Neural cell (in vitro differentiated cells): ENCODE measurements at regions not wholly inside any gene's neighbourhood (a gene's known extent, or its start where the extent isn't known, plus 50 kb on each side); places are given as distances from the start of the nearest gene placed in this dataset.

Experiments
- H2AFZ ChIP-seq: fragments of 200-600, 300-800 bp; sonication (generic), shearing (Covaris generic); 2 replicates; pipeline ENCODE4 v1.6.0; 2014; ENCODE audit warnings: low read depth, mild to moderate bottlenecking, antibody characterized with exemption, low read length, moderate library complexity
- H3F3A ChIP-seq: fragments of 200-600 bp; shearing (Covaris generic); 2 replicates; pipeline ENCODE4 v1.6.1; 2016; ENCODE audit warnings: mild to moderate bottlenecking, moderate library complexity, mixed read lengths, antibody characterized with exemption, low read length; ENCODE audit not compliant: insufficient read depth, poor library complexity, severe bottlenecking
- H3K27ac ChIP-seq: fragments of 200-600, 300-800 bp; sonication (generic), shearing (Covaris generic); 2 replicates; pipeline ENCODE4 v1.5.1; 2014; ENCODE audit warnings: mild to moderate bottlenecking, low read length, moderate library complexity
- H3K27me3 ChIP-seq: fragments of 300-800, 200-600 bp; sonication (generic), shearing (Covaris generic); 2 replicates; pipeline ENCODE4 v1.6.0; 2014; ENCODE audit warnings: mild to moderate bottlenecking, low read depth, low read length, moderate library complexity; ENCODE audit not compliant: insufficient read depth
- H3K36me3 ChIP-seq: fragments of 300-800, 200-600 bp; sonication (generic), shearing (Covaris generic); 2 replicates; pipeline ENCODE4 v1.5.1; 2014; ENCODE audit warnings: mild to moderate bottlenecking, antibody characterized with exemption, low read length, moderate library complexity; ENCODE audit not compliant: insufficient read depth
- H3K4me2 ChIP-seq: fragments of 300-800, 200-600 bp; sonication (generic), shearing (Covaris generic); 2 replicates; pipeline ENCODE4 v1.6.0; 2014; ENCODE audit warnings: mild to moderate bottlenecking, low read length
- H3K4me3 ChIP-seq: fragments of 300-800, 200-600 bp; sonication (generic), shearing (Covaris generic); 2 replicates; pipeline ENCODE4 v1.5.1; 2014; ENCODE audit warnings: mild to moderate bottlenecking, low read length, moderate library complexity
- H3K79me2 ChIP-seq: fragments of 200-600 bp; shearing (Covaris generic); replicated peaks from 2 replicates; pipeline ENCODE4 v1.6.0; 2014; ENCODE audit warnings: mild to moderate bottlenecking, low read length, moderate library complexity; ENCODE audit not compliant: insufficient read depth
- H3K9ac ChIP-seq: fragments of 300-800, 200-600 bp; sonication (generic), shearing (Covaris generic); 2 replicates; pipeline ENCODE4 v1.6.1; 2016; ENCODE audit warnings: mild to moderate bottlenecking, low read length, mixed read lengths
- H3K9me2 ChIP-seq: fragments of 200-600 bp; shearing (Covaris generic); 2 replicates; pipeline ENCODE4 v1.6.1; 2016; ENCODE audit warnings: mild to moderate bottlenecking, low read length, mixed read lengths; ENCODE audit not compliant: insufficient read depth
- H3K9me3 ChIP-seq: fragments of 200-600, 300-800 bp; sonication (generic), shearing (Covaris generic); 2 replicates; pipeline ENCODE4 v1.6.1; 2016; ENCODE audit warnings: mild to moderate bottlenecking, mixed run types, low read length, moderate library complexity, mixed read lengths
- H4K20me1 ChIP-seq: fragments of 200-600 bp; shearing (Covaris generic); 2 replicates; pipeline ENCODE4 v1.6.1; 2016; ENCODE audit warnings: mild to moderate bottlenecking, mixed run types; ENCODE audit not compliant: insufficient read depth
- EP300 ChIP-seq: fragments of 450-650 bp; conservative IDR thresholded peaks from 2 replicates; pipeline ENCODE4 v1.6.1; 2014; ENCODE audit warnings: antibody characterized with exemption, mild to moderate bottlenecking, moderate library complexity; ENCODE audit not compliant: poor library complexity, severe bottlenecking
- EZH2 ChIP-seq: fragments of 200-600, 300-800 bp; shearing (Covaris generic), sonication (generic); IDR thresholded peaks from 2 replicates; pipeline ENCODE4 v1.6.1; 2014; ENCODE audit warnings: antibody characterized with exemption, low read length, borderline replicate concordance, mild to moderate bottlenecking; ENCODE audit not compliant: insufficient read depth, poor library complexity, severe bottlenecking
- MXI1 ChIP-seq: fragments of 450-650 bp; conservative IDR thresholded peaks from 2 replicates; pipeline ENCODE4 v1.6.1; 2014; ENCODE audit warnings: antibody characterized with exemption, mild to moderate bottlenecking; ENCODE audit not compliant: poor library complexity, severe bottlenecking
- POLR2AphosphoS5 ChIP-seq: IDR thresholded peaks from 2 replicates; pipeline ENCODE4 v1.6.1; 2012
- RAD21 ChIP-seq: fragments of 450-650 bp; conservative IDR thresholded peaks from 2 replicates; pipeline ENCODE4 v1.6.1; 2014; ENCODE audit warnings: antibody characterized with exemption, mild to moderate bottlenecking, moderate library complexity
- SMC3 ChIP-seq: fragments of 450-650 bp; conservative IDR thresholded peaks from 2 replicates; pipeline ENCODE4 v1.6.1; 2014; ENCODE audit warnings: antibody characterized with exemption, mild to moderate bottlenecking, moderate library complexity; ENCODE audit not compliant: poor library complexity
- TAF1 ChIP-seq: IDR thresholded peaks from 2 replicates; pipeline ENCODE4 v1.6.1; 2012; ENCODE audit warnings: low read depth
- TF ChIP-seq, protein P1 (sequence below): fragments of 450-650 bp; IDR thresholded peaks from 2 replicates; pipeline ENCODE4 v1.5.1; 2014; ENCODE audit warnings: antibody characterized with exemption, mild to moderate bottlenecking, moderate library complexity; ENCODE audit not compliant: poor library complexity, severe bottlenecking
- TF ChIP-seq, protein P2 (sequence below): IDR thresholded peaks from 2 replicates; pipeline ENCODE4 v1.6.1; 2012; ENCODE audit warnings: borderline replicate concordance

- Histone ChIP-seq H3F3A (no peaks in the 10 kb centered on the region), H3K9ac (no peak overlapping the region), H3K27ac (no peak overlapping the region), H3K9me3 (no peaks in the 10 kb centered on the region), H3K27me3 (no peaks in the 10 kb centered on the region), H4K20me1 (no peaks in the 10 kb centered on the region), H3K4me2 (no peak overlapping the region), H3K36me3 (no peaks in the 10 kb centered on the region), H3K4me3 (no peak overlapping the region), H3K79me2 (no peaks in the 10 kb centered on the region), H3K9me2 (no peaks in the 10 kb centered on the region), H2AFZ (no peak overlapping the region)
- TF ChIP-seq, protein P1, sequence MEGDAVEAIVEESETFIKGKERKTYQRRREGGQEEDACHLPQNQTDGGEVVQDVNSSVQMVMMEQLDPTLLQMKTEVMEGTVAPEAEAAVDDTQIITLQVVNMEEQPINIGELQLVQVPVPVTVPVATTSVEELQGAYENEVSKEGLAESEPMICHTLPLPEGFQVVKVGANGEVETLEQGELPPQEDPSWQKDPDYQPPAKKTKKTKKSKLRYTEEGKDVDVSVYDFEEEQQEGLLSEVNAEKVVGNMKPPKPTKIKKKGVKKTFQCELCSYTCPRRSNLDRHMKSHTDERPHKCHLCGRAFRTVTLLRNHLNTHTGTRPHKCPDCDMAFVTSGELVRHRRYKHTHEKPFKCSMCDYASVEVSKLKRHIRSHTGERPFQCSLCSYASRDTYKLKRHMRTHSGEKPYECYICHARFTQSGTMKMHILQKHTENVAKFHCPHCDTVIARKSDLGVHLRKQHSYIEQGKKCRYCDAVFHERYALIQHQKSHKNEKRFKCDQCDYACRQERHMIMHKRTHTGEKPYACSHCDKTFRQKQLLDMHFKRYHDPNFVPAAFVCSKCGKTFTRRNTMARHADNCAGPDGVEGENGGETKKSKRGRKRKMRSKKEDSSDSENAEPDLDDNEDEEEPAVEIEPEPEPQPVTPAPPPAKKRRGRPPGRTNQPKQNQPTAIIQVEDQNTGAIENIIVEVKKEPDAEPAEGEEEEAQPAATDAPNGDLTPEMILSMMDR: no peak
- no peak for TF ChIP-seq RAD21
- TF ChIP-seq SMC3: no peak
- TF ChIP-seq POLR2AphosphoS5: no peak
- TF ChIP-seq MXI1: no peak
Observed at GRCh38 chr9:119441832-119442231, 72.6 kb upstream of the BRINP1 start.

DNA sequence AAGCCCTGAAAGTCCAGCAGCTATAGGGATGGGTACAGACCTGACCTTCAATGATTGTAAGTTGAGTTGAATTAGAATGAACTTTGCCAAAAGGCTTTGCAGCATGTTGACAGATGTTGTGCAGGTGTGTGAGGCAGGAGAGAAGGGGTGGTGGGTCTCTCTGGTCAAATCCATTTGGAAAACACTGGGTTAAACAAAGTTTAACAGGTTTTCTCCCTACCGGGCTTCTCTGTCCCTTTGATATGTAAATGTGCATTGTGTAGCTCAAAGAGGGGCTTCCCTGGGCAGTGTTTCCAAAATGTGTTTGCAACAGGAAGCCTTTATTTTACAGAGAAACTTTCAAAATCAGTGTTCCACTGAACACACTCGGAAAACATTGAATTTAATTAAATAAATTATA is 72.1 kb upstream of the BRINP1 start:
- Histone ChIP-seq H2AFZ (no peak overlapping the region), H3F3A (no peaks in the 10 kb centered on the region), H3K9ac (no peak overlapping the region), H3K36me3 (no peaks in the 10 kb centered on the region), H3K27me3 (no peaks in the 10 kb centered on the region), H3K79me2 (no peaks in the 10 kb centered on the region), H3K4me3 (no peak overlapping the region), H3K27ac (no peak overlapping the region), H3K9me2 (no peaks in the 10 kb centered on the region), H4K20me1 (no peaks in the 10 kb centered on the region), H3K4me2 (no peak overlapping the region), H3K9me3 (no peaks in the 10 kb centered on the region)
- TF ChIP-seq EZH2: no peak
- TF ChIP-seq, protein P2, sequence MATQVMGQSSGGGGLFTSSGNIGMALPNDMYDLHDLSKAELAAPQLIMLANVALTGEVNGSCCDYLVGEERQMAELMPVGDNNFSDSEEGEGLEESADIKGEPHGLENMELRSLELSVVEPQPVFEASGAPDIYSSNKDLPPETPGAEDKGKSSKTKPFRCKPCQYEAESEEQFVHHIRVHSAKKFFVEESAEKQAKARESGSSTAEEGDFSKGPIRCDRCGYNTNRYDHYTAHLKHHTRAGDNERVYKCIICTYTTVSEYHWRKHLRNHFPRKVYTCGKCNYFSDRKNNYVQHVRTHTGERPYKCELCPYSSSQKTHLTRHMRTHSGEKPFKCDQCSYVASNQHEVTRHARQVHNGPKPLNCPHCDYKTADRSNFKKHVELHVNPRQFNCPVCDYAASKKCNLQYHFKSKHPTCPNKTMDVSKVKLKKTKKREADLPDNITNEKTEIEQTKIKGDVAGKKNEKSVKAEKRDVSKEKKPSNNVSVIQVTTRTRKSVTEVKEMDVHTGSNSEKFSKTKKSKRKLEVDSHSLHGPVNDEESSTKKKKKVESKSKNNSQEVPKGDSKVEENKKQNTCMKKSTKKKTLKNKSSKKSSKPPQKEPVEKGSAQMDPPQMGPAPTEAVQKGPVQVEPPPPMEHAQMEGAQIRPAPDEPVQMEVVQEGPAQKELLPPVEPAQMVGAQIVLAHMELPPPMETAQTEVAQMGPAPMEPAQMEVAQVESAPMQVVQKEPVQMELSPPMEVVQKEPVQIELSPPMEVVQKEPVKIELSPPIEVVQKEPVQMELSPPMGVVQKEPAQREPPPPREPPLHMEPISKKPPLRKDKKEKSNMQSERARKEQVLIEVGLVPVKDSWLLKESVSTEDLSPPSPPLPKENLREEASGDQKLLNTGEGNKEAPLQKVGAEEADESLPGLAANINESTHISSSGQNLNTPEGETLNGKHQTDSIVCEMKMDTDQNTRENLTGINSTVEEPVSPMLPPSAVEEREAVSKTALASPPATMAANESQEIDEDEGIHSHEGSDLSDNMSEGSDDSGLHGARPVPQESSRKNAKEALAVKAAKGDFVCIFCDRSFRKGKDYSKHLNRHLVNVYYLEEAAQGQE: no peak
- no peak for TF ChIP-seq RAD21
- TF ChIP-seq POLR2AphosphoS5: no peak
- TF ChIP-seq EP300: no peak
- TF ChIP-seq TAF1: no peak
- TF ChIP-seq, protein P1: no peak
- no peak for TF ChIP-seq SMC3
